ENCODE measurements at regions not wholly inside any gene's neighbourhood (a gene's known extent, or its start where the extent isn't known, plus 50 kb on each side); places are given as distances from the start of the nearest gene placed in this dataset.
A peak's percentile ranks its signal among the peaks of the same experiment; 100 is the strongest.

- FAIRE-seq (no peak), DNase-seq (ENCODE audit: low read depth in 1 of 2, low spot score in 2 of 2) (no peak)
- Histone ChIP-seq H3K4me2 (ENCODE audit: insufficient read depth in 1 of 2, low read depth in 2 of 2, low read length in 2 of 2) (no peak overlapping the region), H3K9ac (replicated peaks in 1 of 4; ENCODE audit: extremely low read depth in 1 of 4, low read depth in 3 of 4, low read length in 3 of 4) (no peak overlapping the region), H4K8ac (ENCODE audit: extremely low read depth, insufficient read depth, low read length) (no peak overlapping the region), H3K9me3 (ENCODE audit: insufficient read depth in 2 of 2, low read depth in 1 of 2, low read length in 1 of 2) (no peaks in the 10 kb centered on the region), H3K23ac (ENCODE audit: insufficient read length) (no peak overlapping the region), H3K23me2 (ENCODE audit: low read depth, low read length) (no peaks in the 10 kb centered on the region; the same call in 1 of the 2 replicates), H2BK12ac (ENCODE audit: low read depth, low read length) (no peak overlapping the region), H3K14ac (ENCODE audit: insufficient read length) (no peak overlapping the region), H2AK5ac (ENCODE audit: low read depth, low read length) (no peak overlapping the region), H4K5ac (ENCODE audit: insufficient read length, low read depth, low read length) (no peak overlapping the region), H3K36me3 (ENCODE audit: control insufficient read depth in 2 of 4, insufficient read depth in 4 of 4, low read length in 3 of 4) (no peaks in the 10 kb centered on the region), H3K79me1 (ENCODE audit: low read depth, low read length) (no peaks in the 10 kb centered on the region), H2BK120ac (replicated peaks; ENCODE audit: low read depth, low read length) (no peak overlapping the region), H3K27me3 (replicated peaks in 1 of 4; ENCODE audit: control insufficient read depth in 3 of 4, extremely low read depth in 1 of 4, insufficient read depth in 3 of 4, low read length in 3 of 4) (no peaks in the 10 kb centered on the region; a peak in 1 of 7 replicates), H3K56ac (replicated peaks; ENCODE audit: insufficient read length, low read depth, low read length) (no peak overlapping the region), H2BK5ac (ENCODE audit: low read depth, low read length) (no peak overlapping the region), H3K4ac (replicated peaks; ENCODE audit: insufficient read length, low read depth, low read length) (no peak overlapping the region), H3K4me3 (ENCODE audit: extremely low read depth in 1 of 4, insufficient read depth in 2 of 4, low read depth in 3 of 4, low read length in 4 of 4) (no peak overlapping the region), H2BK15ac (ENCODE audit: low read length) (no peak overlapping the region), H3K4me1 (replicated peaks in 1 of 4; ENCODE audit: control insufficient read depth in 3 of 4, insufficient read depth in 4 of 4, low read length in 3 of 4) (peaks cover 0 to 4% (median 3%) of the 10 kb centered on the region in 4 experiments; a peak in 2 of 7 replicates), H4K20me1 (replicated peaks in 1 of 2; ENCODE audit: control insufficient read depth in 1 of 2, insufficient read depth in 2 of 2, low read length in 2 of 2) (peaks cover 0 to 4% of the 10 kb centered on the region in 2 experiments), H3K79me2 (ENCODE audit: control insufficient read depth in 1 of 2, insufficient read depth in 2 of 2, low read length in 2 of 2) (no peaks in the 10 kb centered on the region), H3K18ac (ENCODE audit: extremely low read depth, low read length) (peak overlapping the region; percentile 25; the same call in 1 of the 2 replicates), H3K27ac (ENCODE audit: low read depth, low read length) (no peak overlapping the region), H4K91ac (replicated peaks; ENCODE audit: insufficient read length, low read length) (no peak overlapping the region), H2AFZ (ENCODE audit: low read length) (no peak overlapping the region), H2BK20ac (ENCODE audit: low read length) (no peak overlapping the region)
- POLR2A ChIA-PET (ENCODE audit: partially characterized antibody) = no interaction called here
- 94% methylated on average over 3 of the region's 3 CpGs; no CpG with 5 or more reads in 1 of the 2 experiments for WGBS, 2 experiments (ENCODE audit: extremely low coverage in 1 of 2, insufficient coverage in 1 of 2, insufficient read length in 1 of 2, insufficient replicate concordance in 2 of 2, low coverage in 1 of 2, low lambda C conversion rate in 2 of 2, missing lambda C conversion rate in 1 of 2)
- CTCF ChIA-PET (ENCODE audit: partially characterized antibody) = no interaction called here
- TF ChIP-seq ATF3 (IDR thresholded peaks at IDR 0.05; ENCODE audit: insufficient read depth, low read depth, low read length) (no peak), RFX5 (IDR thresholded peaks at IDR 0.05; ENCODE audit: borderline replicate concordance, low read depth, low read length) (no peak), SIRT6 (IDR thresholded peaks at IDR 0.05; ENCODE audit: low read length) (no peak), CBX8 (IDR thresholded peaks at IDR 0.05; ENCODE audit: borderline replicate concordance, low read depth, low read length) (no peak), JUN (IDR thresholded peaks at IDR 0.05; ENCODE audit: low read depth, low read length) (no peak), NANOG (IDR thresholded peaks at IDR 0.05; ENCODE audit: insufficient read depth, low read depth, low read length, poor library complexity, severe bottlenecking) (no peak), CHD1 (IDR thresholded peaks at IDR 0.05; ENCODE audit: low read depth, low read length) (no peak), TCF12 (IDR thresholded peaks at IDR 0.05; ENCODE audit: low read depth, low read length) (no peak), KDM5A (IDR thresholded peaks at IDR 0.05; ENCODE audit: low read length) (no peak), USF2 (IDR thresholded peaks at IDR 0.05; ENCODE audit: low read length) (no peak), POLR2AphosphoS5 (IDR thresholded peaks at IDR 0.05; ENCODE audit: low read depth, low read length) (no peak), RAD21 (IDR thresholded peaks at IDR 0.05 in 1 of 2, conservative IDR thresholded peaks at IDR 0.05 in 1 of 2; ENCODE audit: low read depth in 2 of 2, low read length in 2 of 2) (no peak), TBP (IDR thresholded peaks at IDR 0.05; ENCODE audit: low read depth, low read length) (no peak), SUZ12 (IDR thresholded peaks at IDR 0.05; ENCODE audit: low read length) (no peak)
These were observed 240.5 kb downstream of the GADD45G start for GRCh38 chr9:89845321-89845720.

Data from H1 (cell line).